PC-3 (cell line): ENCODE measurements at regions not wholly inside any gene's neighbourhood (a gene's known extent, or its start where the extent isn't known, plus 50 kb on each side); places are given as distances from the start of the nearest gene placed in this dataset.

ENCODE experiments used
- EZH2 ChIP-seq: fragments of 300-600 bp; sonication (generic); IDR thresholded peaks from one replicate; pipeline ENCODE4 v1.6.1; 2017; ENCODE audit warnings: antibody characterized with exemption, mild to moderate bottlenecking, low read length; ENCODE audit not compliant: unreplicated experiment
- TF ChIP-seq, protein P1 (sequence below): fragments of 300-600 bp; sonication (generic); conservative IDR thresholded peaks from 2 replicates; pipeline ENCODE4 v1.5.1; 2017; ENCODE audit warnings: antibody characterized with exemption, low read depth, mild to moderate bottlenecking, low read length

DNA sequence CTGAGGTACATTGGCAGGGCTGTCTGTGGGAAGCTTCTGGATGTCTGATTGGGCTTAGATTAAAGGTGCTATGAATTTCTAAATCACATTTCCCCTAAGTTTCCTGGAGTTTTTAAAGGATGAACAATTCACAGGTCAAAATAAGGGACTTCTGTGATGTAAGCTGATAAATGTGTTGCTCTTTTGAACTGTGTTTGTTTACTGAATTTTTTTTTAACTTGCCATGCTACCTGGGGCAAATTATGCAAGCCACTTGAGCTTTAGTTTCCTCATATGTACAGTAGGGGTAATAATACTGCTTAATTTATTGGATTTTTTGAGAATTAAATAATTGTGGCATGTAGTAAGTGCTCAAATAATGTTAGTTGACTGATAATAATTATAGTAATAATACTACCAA is 52.8 kb upstream of the CCDC91 start:
- TF ChIP-seq, protein P1, sequence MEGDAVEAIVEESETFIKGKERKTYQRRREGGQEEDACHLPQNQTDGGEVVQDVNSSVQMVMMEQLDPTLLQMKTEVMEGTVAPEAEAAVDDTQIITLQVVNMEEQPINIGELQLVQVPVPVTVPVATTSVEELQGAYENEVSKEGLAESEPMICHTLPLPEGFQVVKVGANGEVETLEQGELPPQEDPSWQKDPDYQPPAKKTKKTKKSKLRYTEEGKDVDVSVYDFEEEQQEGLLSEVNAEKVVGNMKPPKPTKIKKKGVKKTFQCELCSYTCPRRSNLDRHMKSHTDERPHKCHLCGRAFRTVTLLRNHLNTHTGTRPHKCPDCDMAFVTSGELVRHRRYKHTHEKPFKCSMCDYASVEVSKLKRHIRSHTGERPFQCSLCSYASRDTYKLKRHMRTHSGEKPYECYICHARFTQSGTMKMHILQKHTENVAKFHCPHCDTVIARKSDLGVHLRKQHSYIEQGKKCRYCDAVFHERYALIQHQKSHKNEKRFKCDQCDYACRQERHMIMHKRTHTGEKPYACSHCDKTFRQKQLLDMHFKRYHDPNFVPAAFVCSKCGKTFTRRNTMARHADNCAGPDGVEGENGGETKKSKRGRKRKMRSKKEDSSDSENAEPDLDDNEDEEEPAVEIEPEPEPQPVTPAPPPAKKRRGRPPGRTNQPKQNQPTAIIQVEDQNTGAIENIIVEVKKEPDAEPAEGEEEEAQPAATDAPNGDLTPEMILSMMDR = no peak
- no peak for TF ChIP-seq EZH2
